GM12891 (cell line): ENCODE measurements at regions not wholly inside any gene's neighbourhood (a gene's known extent, or its start where the extent isn't known, plus 50 kb on each side); places are given as distances from the start of the nearest gene placed in this dataset.

Experiments
- DNase-seq: peaks from one replicate; pipeline ENCODE4 v3.0.0; 2011; ENCODE audit warnings: low spot score; ENCODE audit not compliant: insufficient read length
- FAIRE-seq: peaks from 2 replicates; lab custom pipeline; 2011; peaks lifted over from hg19 to GRCh38; lab: Jason Lieb, UNC
- PAX5 ChIP-seq: IDR thresholded peaks from 2 replicates; pipeline ENCODE4 v1.6.1; 2011; ENCODE audit warnings: low read length, moderate library complexity, mild to moderate bottlenecking; ENCODE audit not compliant: insufficient read depth, severe bottlenecking
- POLR2A ChIP-seq: IDR thresholded peaks from 2 replicates; pipeline ENCODE4 v1.6.1; 2011; ENCODE audit warnings: low read depth, low read length, control low read depth
- POLR2AphosphoS5 ChIP-seq: IDR thresholded peaks from 2 replicates; pipeline ENCODE4 v1.6.1; 2011; ENCODE audit warnings: low read depth, low read length, control low read depth
- POU2F2 ChIP-seq: IDR thresholded peaks from 2 replicates; pipeline ENCODE4 v1.6.1; 2011; ENCODE audit warnings: low read depth, mild to moderate bottlenecking, control low read depth, low read length, moderate library complexity
- SPI1 ChIP-seq: IDR thresholded peaks from 2 replicates; pipeline ENCODE4 v1.6.1; 2011; ENCODE audit warnings: low read depth, low read length, control low read depth
- TAF1 ChIP-seq: IDR thresholded peaks from 2 replicates; pipeline ENCODE4 v1.6.1; 2011; ENCODE audit warnings: low read depth, low read length, control low read depth

GRCh38 chr10:78250313-78251015 is 216.8 kb downstream of the RPS24 start:
- TF ChIP-seq POLR2AphosphoS5 (no peak), SPI1 (no peak), POU2F2 (no peak), POLR2A (no peak), TAF1 (no peak), PAX5 (no peak)
- no peak for DNase-seq
- peak; percentile 59 for FAIRE-seq

GRCh38 chr10:78251016-78251385 is 217.3 kb downstream of the RPS24 start:
- FAIRE-seq (no peak), DNase-seq (no peak)
- no peak for TF ChIP-seq POLR2A
- TF ChIP-seq TAF1, result no peak
- TF ChIP-seq POLR2AphosphoS5, result no peak
- no peak for TF ChIP-seq PAX5
- TF ChIP-seq POU2F2, result no peak
- TF ChIP-seq SPI1, result no peak

GRCh38 chr10:78252286-78252685 is 218.6 kb downstream of the RPS24 start:
- DNase-seq (no peak), FAIRE-seq (no peak)
- no peak for TF ChIP-seq SPI1

- TF ChIP-seq TAF1 (no peak), POLR2AphosphoS5 (no peak), POLR2A (no peak), POU2F2 (no peak), SPI1 (no peak), PAX5 (no peak)
- DNase-seq, result no peak
- FAIRE-seq, result no peak
Observed at GRCh38 chr10:78253063-78253853, 219.6 kb downstream of the RPS24 start.

GRCh38 chr10:78254013-78254412 is 220.3 kb downstream of the RPS24 start:
- FAIRE-seq (no peak), DNase-seq (no peak)
- TF ChIP-seq SPI1 (no peak), PAX5 (no peak), TAF1 (no peak), POLR2AphosphoS5 (no peak), POU2F2 (no peak), POLR2A (no peak)

GRCh38 chr10:78255214-78255613 is 221.6 kb downstream of the RPS24 start:
- DNase-seq (no peak), FAIRE-seq (no peak)
- TF ChIP-seq POLR2AphosphoS5, result no peak
- TF ChIP-seq SPI1, result no peak
- TF ChIP-seq POU2F2, result no peak
- TF ChIP-seq TAF1, result no peak
- no peak for TF ChIP-seq POLR2A
- no peak for TF ChIP-seq PAX5

- DNase-seq (no peak), FAIRE-seq (no peak)
- TF ChIP-seq TAF1 (no peak), POLR2AphosphoS5 (no peak), SPI1 (no peak), PAX5 (no peak), POLR2A (no peak), POU2F2 (no peak)
Observed at GRCh38 chr10:78255796-78256638, 222.4 kb downstream of the RPS24 start.

GRCh38 chr10:78258323-78259030 is 224.8 kb downstream of the RPS24 start:
- TF ChIP-seq TAF1, result no peak
- TF ChIP-seq SPI1, result no peak
- TF ChIP-seq POLR2A, result no peak
- TF ChIP-seq PAX5, result no peak
- TF ChIP-seq POU2F2, result no peak
- TF ChIP-seq POLR2AphosphoS5, result no peak
- no peak for FAIRE-seq

GRCh38 chr10:78259391-78259790 is 225.7 kb downstream of the RPS24 start:
- TF ChIP-seq TAF1 (no peak), POLR2AphosphoS5 (no peak), POLR2A (no peak), SPI1 (no peak), POU2F2 (no peak), PAX5 (no peak)
- DNase-seq, result no peak
- no peak for FAIRE-seq

More at GRCh38 chr10:78258323-78259030, 224.8 kb downstream of the RPS24 start:
- no peak for DNase-seq
